ENCODE measurements at regions not wholly inside any gene's neighbourhood (a gene's known extent, or its start where the extent isn't known, plus 50 kb on each side); places are given as distances from the start of the nearest gene placed in this dataset.

DNA sequence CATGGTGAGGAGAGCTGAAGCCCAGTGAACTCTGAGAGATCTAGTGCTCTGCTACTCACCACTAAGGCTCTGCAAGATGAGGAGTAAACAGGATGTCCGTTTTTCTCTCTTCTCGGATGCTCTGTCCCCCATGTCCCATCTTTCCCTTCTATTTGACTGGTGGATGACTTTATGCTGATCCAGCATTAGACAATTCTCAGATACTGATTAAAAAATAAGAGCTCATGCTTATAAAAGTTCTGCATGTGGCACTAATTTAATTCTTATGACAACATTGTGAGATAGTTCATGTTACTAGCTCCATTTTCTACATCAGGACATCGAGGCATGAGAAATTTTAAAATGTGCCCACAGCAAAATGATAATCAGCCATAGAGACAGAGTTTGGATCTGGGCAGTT, 77.0 kb downstream of the HMHB1 start:
- Histone ChIP-seq H3K4me3 (replicated peaks in 1 of 3; ENCODE audit: low read depth in 2 of 3, low read length in 3 of 3) (no peak overlapping the region), H3K27me3 (ENCODE audit: control insufficient read depth in 2 of 2, insufficient read depth in 2 of 2, low read length in 2 of 2) (no peaks in the 10 kb centered on the region), H3K27ac (ENCODE audit: low read depth in 1 of 2, low read length in 2 of 2) (no peak overlapping the region), H3K9ac (ENCODE audit: insufficient read depth, low read length, poor library complexity, severe bottlenecking) (no peak overlapping the region), H3K4me2 (replicated peaks; ENCODE audit: extremely low read depth, low read length, poor library complexity, severe bottlenecking) (no peak overlapping the region), H3K36me3 (replicated peaks in 1 of 2; ENCODE audit: control insufficient read depth in 1 of 2, insufficient read depth in 2 of 2, low read length in 2 of 2) (no peaks in the 10 kb centered on the region), H3K9me3 (replicated peaks in 1 of 2; ENCODE audit: control insufficient read depth in 1 of 2, insufficient read depth in 1 of 2, low read length in 2 of 2) (no peaks in the 10 kb centered on the region), H3K79me2 (ENCODE audit: insufficient read depth, low read length) (no peaks in the 10 kb centered on the region), H2AFZ (ENCODE audit: insufficient read depth, low read depth, low read length, poor library complexity, severe bottlenecking) (no peak overlapping the region), H3K4me1 (ENCODE audit: control insufficient read depth in 1 of 2, insufficient read depth in 2 of 2, low read length in 2 of 2) (no peaks in the 10 kb centered on the region), H4K20me1 (ENCODE audit: insufficient read depth, low read length) (no peaks in the 10 kb centered on the region)
- no peak overlapping the region for H3K27ac Mint-ChIP-seq
- no peak overlapping the region for H3K4me3 Mint-ChIP-seq
- intact Hi-C loops (cut with micrococcal nuclease) = no loop called here
- H3K4me1 Mint-ChIP-seq = no peaks in the 10 kb centered on the region
- H3K36me3 Mint-ChIP-seq = no peaks in the 10 kb centered on the region
- H3K9me3 Mint-ChIP-seq = peaks cover 0 to 2% (median 0%) of the 10 kb centered on the region in 7 donors
- WGBS (ENCODE audit: insufficient coverage) = no CpG with 5 or more reads among the region's 3 CpGs
- peaks cover 3 to 9% (median 5%) of the 10 kb centered on the region in 3 donors for H3K27me3 Mint-ChIP-seq (ENCODE audit: low read depth in 3 of 3)
- DNase-seq = no peak
- TF ChIP-seq, protein P1, sequence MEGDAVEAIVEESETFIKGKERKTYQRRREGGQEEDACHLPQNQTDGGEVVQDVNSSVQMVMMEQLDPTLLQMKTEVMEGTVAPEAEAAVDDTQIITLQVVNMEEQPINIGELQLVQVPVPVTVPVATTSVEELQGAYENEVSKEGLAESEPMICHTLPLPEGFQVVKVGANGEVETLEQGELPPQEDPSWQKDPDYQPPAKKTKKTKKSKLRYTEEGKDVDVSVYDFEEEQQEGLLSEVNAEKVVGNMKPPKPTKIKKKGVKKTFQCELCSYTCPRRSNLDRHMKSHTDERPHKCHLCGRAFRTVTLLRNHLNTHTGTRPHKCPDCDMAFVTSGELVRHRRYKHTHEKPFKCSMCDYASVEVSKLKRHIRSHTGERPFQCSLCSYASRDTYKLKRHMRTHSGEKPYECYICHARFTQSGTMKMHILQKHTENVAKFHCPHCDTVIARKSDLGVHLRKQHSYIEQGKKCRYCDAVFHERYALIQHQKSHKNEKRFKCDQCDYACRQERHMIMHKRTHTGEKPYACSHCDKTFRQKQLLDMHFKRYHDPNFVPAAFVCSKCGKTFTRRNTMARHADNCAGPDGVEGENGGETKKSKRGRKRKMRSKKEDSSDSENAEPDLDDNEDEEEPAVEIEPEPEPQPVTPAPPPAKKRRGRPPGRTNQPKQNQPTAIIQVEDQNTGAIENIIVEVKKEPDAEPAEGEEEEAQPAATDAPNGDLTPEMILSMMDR (IDR thresholded peaks at IDR 0.05) = no peak

DNA sequence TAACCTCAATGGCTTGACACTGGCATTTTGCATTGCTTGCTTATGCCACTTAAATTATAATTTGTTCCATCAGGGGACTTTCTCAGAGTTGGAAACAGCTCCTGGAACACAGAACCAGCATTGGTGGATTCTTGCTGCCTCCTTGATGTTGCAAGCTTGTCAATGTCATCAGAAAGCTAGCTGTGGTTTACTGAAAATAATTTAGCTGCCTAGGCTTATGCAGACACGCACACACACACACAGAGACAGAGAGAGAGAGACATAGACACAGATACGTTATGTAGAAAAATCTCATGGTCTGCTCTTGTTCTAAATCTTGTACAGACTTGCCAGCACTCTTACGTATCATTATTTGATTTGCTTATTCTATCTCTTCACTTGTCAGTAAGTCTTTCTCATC, 78.0 kb downstream of the HMHB1 start:
- Mint-ChIP-seq H3K36me3 (no peaks in the 10 kb centered on the region), H3K4me3 (no peak overlapping the region), H3K4me1 (no peaks in the 10 kb centered on the region), H3K27ac (no peak overlapping the region), H3K9me3 (peaks cover 0 to 2% (median 0%) of the 10 kb centered on the region in 7 donors), H3K27me3 (ENCODE audit: low read depth in 3 of 3) (peaks cover 3 to 9% (median 5%) of the 10 kb centered on the region in 3 donors)
- H3K36me3 ChIP-seq (replicated peaks in 1 of 2; ENCODE audit: control insufficient read depth in 1 of 2, insufficient read depth in 2 of 2, low read length in 2 of 2) = no peaks in the 10 kb centered on the region
- no peak overlapping the region for H3K4me2 ChIP-seq (replicated peaks; ENCODE audit: extremely low read depth, low read length, poor library complexity, severe bottlenecking)
- intact Hi-C loops (cut with micrococcal nuclease) = no loop called here
- H3K9me3 ChIP-seq (replicated peaks in 1 of 2; ENCODE audit: control insufficient read depth in 1 of 2, insufficient read depth in 1 of 2, low read length in 2 of 2) = no peaks in the 10 kb centered on the region
- H3K4me3 ChIP-seq (replicated peaks in 1 of 3; ENCODE audit: low read depth in 2 of 3, low read length in 3 of 3) = no peak overlapping the region
- H3K4me1 ChIP-seq (ENCODE audit: control insufficient read depth in 1 of 2, insufficient read depth in 2 of 2, low read length in 2 of 2) = no peaks in the 10 kb centered on the region
- no peaks in the 10 kb centered on the region for H4K20me1 ChIP-seq (ENCODE audit: insufficient read depth, low read length)
- H2AFZ ChIP-seq (ENCODE audit: insufficient read depth, low read depth, low read length, poor library complexity, severe bottlenecking) = no peak overlapping the region
- 88% methylated on average over 1 of the region's 3 CpGs for WGBS (ENCODE audit: insufficient coverage)
- no peak for DNase-seq
- TF ChIP-seq, protein P1 (IDR thresholded peaks at IDR 0.05) = no peak
- H3K27me3 ChIP-seq (ENCODE audit: control insufficient read depth in 2 of 2, insufficient read depth in 2 of 2, low read length in 2 of 2) = no peaks in the 10 kb centered on the region
- H3K9ac ChIP-seq (ENCODE audit: insufficient read depth, low read length, poor library complexity, severe bottlenecking) = no peak overlapping the region
- H3K79me2 ChIP-seq (ENCODE audit: insufficient read depth, low read length) = no peaks in the 10 kb centered on the region
- no peak overlapping the region for H3K27ac ChIP-seq (ENCODE audit: low read depth in 1 of 2, low read length in 2 of 2)
